GM12891 (cell line): ENCODE measurements at regions not wholly inside any gene's neighbourhood (a gene's known extent, or its start where the extent isn't known, plus 50 kb on each side); places are given as distances from the start of the nearest gene placed in this dataset.

Experiments used
- POLR2A ChIP-seq: IDR thresholded peaks from 2 replicates; pipeline ENCODE4 v1.6.1; 2011; ENCODE audit warnings: low read depth, low read length, control low read depth
- POLR2AphosphoS5 ChIP-seq: IDR thresholded peaks from 2 replicates; pipeline ENCODE4 v1.6.1; 2011; ENCODE audit warnings: low read depth, low read length, control low read depth

GRCh38 chr4:15238720-15239119, 189.1 kb upstream of the C1QTNF7 start:
- no peak for TF ChIP-seq POLR2A
- no peak for TF ChIP-seq POLR2AphosphoS5
